ENCODE measurements at regions not wholly inside any gene's neighbourhood (a gene's known extent, or its start where the extent isn't known, plus 50 kb on each side); places are given as distances from the start of the nearest gene placed in this dataset.
"Not testable (repeated sequence)": the region's sequence is repeated elsewhere in the genome, so short reads cannot be mapped to it uniquely, and the experiment has no call there.

- no peak for DNase-seq (ENCODE audit: low spot score)
Observed at GRCh38 chr12:86748894-86749293, 492.7 kb upstream of the MGAT4C start.

DNA sequence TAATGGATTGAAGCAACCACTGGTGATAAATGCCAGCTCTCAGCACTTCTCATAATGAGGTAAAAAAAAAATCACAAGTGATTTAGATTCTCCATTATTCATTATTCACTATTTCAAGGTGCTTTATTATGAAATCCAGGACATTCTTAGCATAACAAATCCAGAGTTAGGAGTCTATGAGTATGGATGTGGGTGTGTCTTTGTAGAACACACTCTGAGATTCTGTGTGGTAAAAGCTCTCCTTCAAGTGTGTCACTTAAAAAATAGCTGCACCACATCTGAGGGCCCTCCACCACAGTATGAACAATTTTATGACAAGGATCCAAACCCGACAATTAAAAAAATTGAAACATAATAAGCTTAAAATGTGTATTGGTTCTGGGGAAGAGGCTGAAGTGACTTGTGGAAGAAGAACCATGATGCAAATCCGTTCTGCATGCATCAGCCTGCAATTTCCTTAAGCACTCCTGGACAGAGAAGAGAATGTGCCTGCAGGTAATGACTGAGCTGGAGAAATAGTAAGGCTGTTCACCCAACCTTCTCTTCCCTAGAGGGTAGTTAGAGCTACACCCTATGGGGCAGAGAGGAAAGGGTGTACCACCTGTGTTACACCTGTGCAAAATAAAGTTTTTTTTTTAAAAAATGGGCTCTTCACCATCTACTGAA is 488.5 kb upstream of the MGAT4C start:
- DNase-seq (ENCODE audit: low spot score), result no peak

DNA sequence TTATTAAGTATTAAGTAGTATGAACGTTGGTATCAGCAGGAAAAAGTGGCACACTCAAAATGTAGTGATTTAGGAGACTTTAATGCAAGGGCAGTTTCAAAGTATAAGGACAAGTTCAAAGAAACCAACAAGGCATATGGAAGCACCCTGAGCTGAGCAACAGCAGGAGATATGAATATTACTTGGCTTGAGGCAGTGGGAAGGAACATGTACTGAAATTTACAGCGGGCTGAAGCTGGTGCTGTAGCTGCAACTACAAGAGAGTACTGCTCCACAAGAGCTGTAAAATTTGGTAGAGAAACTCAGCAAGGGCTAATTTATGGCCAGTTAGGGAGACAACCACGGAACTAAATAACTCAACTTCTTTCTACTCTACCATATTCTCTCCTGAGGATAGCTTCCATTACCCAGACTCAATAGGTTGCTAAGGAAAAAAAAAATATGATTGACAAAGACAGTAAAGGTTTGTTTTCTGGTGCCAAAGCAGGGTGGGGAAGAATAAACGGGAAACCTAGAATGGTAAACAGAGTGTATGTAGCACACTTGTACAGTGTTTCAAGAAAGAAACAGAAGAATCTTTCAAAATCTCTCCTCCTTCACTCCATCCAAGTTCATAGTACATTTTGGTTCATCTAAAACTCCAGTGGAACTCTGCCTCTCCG is 487.8 kb upstream of the MGAT4C start:
- DNase-seq (ENCODE audit: low spot score), result no peak

GRCh38 chr12:86741531-86741930 is 485.3 kb upstream of the MGAT4C start:
- DNase-seq (ENCODE audit: low spot score), result no peak

- no peak for DNase-seq (ENCODE audit: low spot score)
Observed at GRCh38 chr12:86735851-86736250, 479.7 kb upstream of the MGAT4C start.

GRCh38 chr12:86735072-86735471 is 478.9 kb upstream of the MGAT4C start:
- no peak for DNase-seq (ENCODE audit: low spot score)

DNA sequence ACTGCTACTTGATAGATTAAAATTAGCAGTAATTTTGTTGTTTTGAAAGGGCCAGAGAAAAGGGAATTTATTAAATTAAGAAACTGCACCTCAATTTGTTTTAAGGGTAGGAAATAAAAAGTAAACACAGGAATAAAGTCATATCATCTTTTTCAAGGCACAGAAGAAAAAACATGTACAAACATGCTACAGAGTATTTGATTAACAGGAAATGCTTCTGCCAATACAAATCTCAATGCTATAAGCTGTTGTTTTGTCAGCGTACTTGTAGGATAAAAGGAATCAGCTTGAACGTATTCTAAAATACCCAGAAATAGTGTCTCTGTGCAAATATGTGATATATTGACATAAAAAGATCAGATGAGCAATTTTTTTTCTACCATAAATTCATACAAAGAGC is 474.0 kb upstream of the MGAT4C start:
- no peak for DNase-seq (ENCODE audit: low spot score)

DNA sequence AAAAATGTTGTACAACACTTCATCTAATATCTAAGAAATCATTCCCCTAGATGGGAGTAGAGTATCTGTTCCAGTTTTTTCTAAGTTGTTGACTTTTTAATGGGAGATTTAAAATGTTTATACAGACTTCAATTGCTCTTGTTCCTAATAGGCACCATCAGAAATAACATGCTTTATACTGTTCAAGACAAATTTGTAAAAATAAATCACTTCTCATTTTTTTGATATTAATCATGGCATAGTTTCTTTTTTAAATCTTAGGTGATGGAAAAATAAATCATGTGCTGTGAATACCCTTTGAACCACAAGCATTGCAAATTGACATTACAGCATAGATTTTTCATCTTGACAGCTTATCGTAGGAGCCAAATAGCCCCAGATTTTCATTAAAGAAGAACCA is 473.5 kb upstream of the MGAT4C start:
- no peak for DNase-seq (ENCODE audit: low spot score)

GRCh38 chr12:86727160-86727559 is 471.0 kb upstream of the MGAT4C start:
- DNase-seq (ENCODE audit: low spot score), result no peak

- DNase-seq (ENCODE audit: low spot score), result no peak
Observed at GRCh38 chr12:86724716-86725115, 468.5 kb upstream of the MGAT4C start.

DNA sequence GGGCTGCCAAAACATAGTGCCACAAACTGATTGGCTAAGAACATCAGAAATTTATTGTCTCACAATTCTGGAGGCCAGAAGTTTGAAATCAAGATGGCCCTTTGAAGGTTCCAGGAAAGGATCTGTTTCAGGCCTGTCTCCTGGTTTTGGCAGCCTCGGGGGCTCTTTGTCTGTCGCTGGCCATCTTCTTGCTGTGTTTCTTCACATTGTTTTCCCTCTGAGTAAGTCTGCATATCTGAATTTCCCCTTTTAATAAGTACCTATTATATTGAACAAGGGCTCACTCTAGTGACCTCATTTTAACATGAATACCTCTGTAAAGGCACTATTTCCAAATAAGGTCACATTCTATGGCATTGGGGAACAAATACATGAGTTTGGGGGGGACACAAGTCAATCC is 467.1 kb upstream of the MGAT4C start:
- DNase-seq (ENCODE audit: low spot score), result no peak

GRCh38 chr12:86721713-86722397 is 465.7 kb upstream of the MGAT4C start:
- DNase-seq (ENCODE audit: low spot score), result no peak

DNA sequence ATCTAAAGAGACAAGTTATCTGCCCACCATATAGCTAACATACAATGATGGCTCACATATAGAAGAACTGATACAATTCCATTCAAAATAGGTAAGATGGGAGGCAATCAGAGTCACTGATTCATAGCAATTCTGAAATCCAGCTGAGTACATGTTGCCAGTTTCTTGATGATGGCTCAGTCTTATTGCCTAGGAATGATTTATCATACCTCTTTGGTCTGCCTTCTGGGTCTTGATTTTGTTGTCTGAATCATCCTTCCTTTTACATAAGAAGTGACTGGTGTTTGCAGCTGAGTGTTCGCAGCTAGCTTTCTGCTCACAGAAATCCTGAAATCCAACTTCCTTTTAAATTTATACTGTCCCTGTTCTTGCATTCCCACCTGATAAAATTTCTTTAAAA is 463.2 kb upstream of the MGAT4C start:
- no peak for DNase-seq (ENCODE audit: low spot score)

- DNase-seq (ENCODE audit: low spot score), result no peak
Observed at GRCh38 chr12:86713121-86713520, 456.9 kb upstream of the MGAT4C start.

- no peak for DNase-seq (ENCODE audit: low spot score)
Observed at GRCh38 chr12:86712425-86712843, 456.2 kb upstream of the MGAT4C start.

DNA sequence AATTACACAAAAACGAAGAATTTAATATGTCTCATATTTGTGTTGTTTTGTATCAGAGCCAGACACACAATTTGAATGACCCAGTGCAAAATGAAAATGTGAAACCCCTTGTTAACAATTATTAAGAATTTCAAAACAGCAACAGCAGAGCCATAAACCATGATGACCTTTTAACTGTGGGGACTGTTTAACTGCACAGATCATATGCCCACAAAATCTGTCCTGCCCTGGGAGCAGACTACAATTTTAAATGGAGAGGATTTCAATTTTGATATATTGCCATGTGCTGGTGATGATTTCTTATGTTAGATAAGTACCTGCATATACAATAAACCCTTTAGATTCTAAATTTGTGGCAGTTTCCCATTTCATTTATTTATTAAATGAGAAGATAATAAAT is 455.5 kb upstream of the MGAT4C start:
- DNase-seq (ENCODE audit: low spot score), result no peak

GRCh38 chr12:86710109-86710508 is 453.9 kb upstream of the MGAT4C start:
- DNase-seq (ENCODE audit: low spot score), result no peak

GRCh38 chr12:86709017-86709416 is 452.8 kb upstream of the MGAT4C start:
- DNase-seq (ENCODE audit: low spot score), result not testable (repeated sequence)

GRCh38 chr12:86698641-86698980 is 442.4 kb upstream of the MGAT4C start:
- no peak for DNase-seq (ENCODE audit: low spot score)

GRCh38 chr12:86697916-86698640 is 441.9 kb upstream of the MGAT4C start:
- DNase-seq (ENCODE audit: low spot score), result no peak

- DNase-seq (ENCODE audit: low spot score), result no peak
Observed at GRCh38 chr12:86683568-86684304, 427.5 kb upstream of the MGAT4C start.

- no peak for DNase-seq (ENCODE audit: low spot score)
Observed at GRCh38 chr12:86681060-86681459, 424.9 kb upstream of the MGAT4C start.

All from NAMALWA (cell line).